Mucosa of gallbladder (tissue), 1 donor: ENCODE measurements at regions not wholly inside any gene's neighbourhood (a gene's known extent, or its start where the extent isn't known, plus 50 kb on each side); places are given as distances from the start of the nearest gene placed in this dataset.
A peak's percentile ranks its signal among the peaks of the same experiment; 100 is the strongest.
"Not testable (repeated sequence)": the region's sequence is repeated elsewhere in the genome, so short reads cannot be mapped to it uniquely, and the experiment has no call there.

Source experiments
- DNase-seq: peaks from one replicate; pipeline ENCODE4 v3.0.0-alpha.2; 2020; ENCODE audit warnings: low spot score
- donor health status: DM: no; HTN: no; CAD: no.

DNA sequence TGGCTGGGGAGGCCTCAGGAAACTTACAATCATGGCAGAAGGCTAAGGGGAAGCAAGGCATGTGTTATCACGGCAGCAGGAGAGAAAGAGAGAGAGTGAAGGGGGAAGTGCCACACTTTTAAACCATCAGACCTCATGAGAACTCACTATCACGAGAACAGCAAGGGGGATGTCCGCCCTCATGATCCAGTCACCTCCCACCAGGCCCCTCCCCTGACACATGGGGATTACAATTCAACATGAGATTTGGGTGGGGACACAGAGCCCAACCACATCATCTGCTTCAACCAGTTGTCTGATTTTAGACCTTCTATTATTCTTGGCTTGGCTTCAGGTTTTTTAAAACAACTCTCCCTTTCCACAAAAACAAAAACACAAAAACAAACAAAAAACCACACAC, 93.7 kb upstream of the BASP1 start:
- DNase-seq = not testable (repeated sequence)

- no peak for DNase-seq
These were observed 89.6 kb upstream of the BASP1 start for GRCh38 chr5:17127743-17128231.

DNA sequence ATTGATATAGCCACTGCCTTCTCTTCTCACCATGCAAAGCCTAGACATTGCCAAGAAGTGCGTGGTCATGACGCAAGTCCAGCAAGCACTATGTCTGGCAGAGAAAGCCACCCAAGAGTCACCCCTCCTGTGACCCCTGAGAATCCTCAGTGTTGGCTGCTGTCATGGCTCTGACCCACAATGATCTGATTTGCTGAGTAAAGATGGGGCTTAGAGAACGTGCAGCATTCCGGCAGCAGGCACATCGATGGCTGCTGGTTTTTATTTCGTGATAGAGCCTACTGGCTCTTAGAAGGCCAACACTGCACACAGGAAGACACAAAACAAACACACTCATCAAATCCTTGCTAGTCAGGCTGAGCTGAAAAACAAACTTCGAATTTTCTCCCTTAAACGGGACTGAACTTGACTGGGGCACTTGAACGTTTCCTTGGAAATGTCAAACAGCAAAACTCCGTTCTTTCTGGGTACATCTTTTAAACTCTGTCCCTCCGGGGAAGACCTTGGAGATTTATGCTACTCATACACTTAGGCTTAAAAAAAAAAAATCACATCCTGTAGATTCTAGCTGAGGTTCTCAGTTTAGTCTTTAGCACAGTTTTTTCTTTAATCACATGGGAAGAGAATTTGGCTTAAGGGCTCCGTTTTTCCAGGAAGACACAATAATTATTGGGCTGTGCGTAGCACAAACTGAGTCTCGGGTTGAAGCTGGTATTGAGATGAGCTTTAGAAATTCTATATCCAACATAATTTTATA, 88.2 kb upstream of the BASP1 start:
- DNase-seq = no peak

DNA sequence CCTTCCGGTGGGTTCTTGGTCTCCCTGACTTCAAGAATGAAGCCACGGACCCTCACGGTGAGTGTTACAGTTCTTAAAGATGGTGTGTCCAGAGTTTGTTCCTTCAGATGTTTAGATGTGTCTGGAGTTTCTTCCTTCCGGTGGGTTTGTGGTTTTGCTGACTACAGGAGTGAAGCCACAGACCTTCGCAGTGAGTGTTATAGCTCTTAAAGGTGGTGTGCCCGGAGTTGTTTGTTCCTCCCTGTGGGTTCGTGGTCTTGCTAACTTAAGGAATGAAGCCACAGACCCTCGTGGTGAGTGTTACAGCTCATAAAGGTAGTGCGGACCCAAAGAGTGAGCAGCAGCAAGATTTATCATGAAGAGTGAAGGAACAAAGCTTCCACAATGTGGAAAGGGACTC, 87.1 kb upstream of the BASP1 start:
- DNase-seq = not testable (repeated sequence)

DNA sequence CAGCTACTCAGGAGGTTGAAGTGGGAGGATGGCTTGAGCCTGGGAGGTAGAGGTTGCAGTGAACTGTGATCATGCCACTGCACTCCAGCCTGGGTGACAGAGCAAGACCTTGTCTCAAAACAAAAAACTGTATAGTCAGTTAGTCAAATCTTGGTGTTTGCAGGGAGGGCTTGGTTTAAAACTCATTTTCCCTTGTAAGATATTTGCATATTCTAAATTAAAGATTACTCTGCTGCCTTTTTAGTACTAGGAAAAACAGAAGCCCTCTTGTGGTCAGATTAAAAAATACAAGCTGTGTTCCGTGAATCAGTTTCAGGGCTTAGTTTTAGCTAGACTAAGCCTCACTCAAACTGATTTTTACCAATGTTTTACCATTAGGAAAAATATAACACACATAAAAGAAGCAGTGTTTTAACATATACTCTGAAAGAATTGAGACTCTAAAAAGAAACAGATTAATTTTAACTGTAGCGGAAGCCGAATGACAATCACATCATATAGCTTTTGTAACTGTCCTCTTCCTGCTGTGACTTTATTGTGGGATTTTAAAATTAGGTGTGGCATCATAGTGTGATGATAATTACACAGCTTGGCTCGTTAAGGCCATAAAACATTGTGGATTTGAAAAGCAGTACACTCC, 84.9 kb upstream of the BASP1 start:
- no peak for DNase-seq

DNA sequence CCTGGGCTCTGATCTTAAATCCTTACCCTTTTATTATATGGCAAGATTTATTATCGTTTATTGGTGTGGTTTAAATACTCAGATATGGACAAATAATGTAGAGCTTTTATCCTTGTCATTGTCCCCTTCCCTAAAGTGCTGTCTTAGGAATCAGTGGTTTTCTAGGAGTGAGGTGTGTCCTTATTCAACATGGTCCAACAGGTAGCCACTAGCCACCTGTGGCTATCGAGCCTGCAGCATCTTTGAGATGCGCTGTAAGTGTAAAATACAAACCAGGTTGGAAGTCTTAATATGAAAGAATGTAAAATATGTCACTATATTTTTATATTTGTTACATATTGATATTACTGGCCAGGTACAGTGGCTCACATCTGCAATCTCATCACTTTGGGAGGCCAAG, 82.4 kb upstream of the BASP1 start:
- no peak for DNase-seq

GRCh38 chr5:17143335-17143734, 74.1 kb upstream of the BASP1 start:
- no peak for DNase-seq

GRCh38 chr5:17146280-17146841, 71.1 kb upstream of the BASP1 start:
- no peak for DNase-seq

GRCh38 chr5:17147170-17147569, 70.3 kb upstream of the BASP1 start:
- DNase-seq = no peak

- DNase-seq = no peak
These were observed 69.8 kb upstream of the BASP1 start for GRCh38 chr5:17147617-17148016.

DNA sequence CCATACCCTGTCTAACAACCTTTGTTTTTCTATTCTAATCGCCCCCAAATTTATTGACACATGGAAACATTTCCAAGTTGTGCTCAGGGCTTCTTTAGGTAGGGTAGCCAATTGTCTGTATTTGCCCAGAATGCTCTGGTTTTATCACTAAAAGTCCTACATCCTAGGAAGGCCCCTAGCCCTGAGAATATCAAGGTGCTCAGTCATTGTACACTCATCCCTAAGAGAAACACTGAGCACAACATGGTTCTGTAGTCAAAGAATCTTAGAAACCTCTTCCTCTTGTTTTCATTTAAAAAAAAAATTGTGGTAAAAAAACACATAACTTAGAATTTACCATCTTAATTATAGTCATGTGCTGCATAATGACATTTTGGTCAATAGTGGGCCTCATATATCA, 69.0 kb upstream of the BASP1 start:
- DNase-seq = no peak

- DNase-seq = no peak
These were observed 67.6 kb upstream of the BASP1 start for GRCh38 chr5:17149786-17150185.

GRCh38 chr5:17150531-17150930, 66.9 kb upstream of the BASP1 start:
- peak; percentile 53 for DNase-seq

GRCh38 chr5:17151686-17152085, 65.7 kb upstream of the BASP1 start:
- no peak for DNase-seq

DNA sequence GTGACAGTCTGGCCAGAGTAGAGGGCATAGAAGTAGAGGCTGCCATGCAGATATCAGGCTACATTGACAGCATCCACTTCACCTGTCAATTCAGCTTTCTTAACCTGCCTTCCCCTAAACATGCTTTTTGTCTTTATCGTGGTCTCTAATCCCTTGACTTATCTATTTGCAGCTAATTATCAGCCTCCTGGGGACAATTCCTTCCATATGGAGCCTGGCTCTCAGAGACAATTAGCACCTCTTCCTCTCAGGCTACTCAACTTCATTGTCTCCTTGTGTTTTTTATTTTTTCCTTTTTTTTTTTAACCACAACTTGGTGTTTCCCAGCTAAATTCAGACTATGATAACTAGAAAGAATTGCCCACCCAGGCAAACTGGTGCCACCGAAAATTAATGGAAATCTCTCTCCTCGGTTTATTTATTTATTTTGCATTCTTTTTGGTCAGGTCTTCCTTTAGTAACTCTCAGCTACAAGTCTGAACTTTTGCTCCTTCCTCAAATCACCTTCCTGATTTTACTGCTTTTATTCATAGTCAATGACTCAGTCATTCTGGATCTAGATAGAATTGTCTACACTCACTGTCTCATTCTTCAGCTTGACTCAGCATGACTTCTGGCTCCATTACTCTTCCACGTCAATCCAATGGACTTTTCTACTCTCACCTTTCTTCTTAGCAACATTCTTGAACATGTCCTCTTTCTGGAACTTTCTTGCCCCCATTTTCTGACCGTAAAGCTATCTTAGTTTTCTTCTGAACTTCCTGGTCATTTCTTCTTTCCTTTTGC, 63.0 kb upstream of the BASP1 start:
- DNase-seq = no peak

GRCh38 chr5:17156463-17156862, 61.0 kb upstream of the BASP1 start:
- no peak for DNase-seq

- no peak for DNase-seq
These were observed 60.1 kb upstream of the BASP1 start for GRCh38 chr5:17157294-17157693.

DNA sequence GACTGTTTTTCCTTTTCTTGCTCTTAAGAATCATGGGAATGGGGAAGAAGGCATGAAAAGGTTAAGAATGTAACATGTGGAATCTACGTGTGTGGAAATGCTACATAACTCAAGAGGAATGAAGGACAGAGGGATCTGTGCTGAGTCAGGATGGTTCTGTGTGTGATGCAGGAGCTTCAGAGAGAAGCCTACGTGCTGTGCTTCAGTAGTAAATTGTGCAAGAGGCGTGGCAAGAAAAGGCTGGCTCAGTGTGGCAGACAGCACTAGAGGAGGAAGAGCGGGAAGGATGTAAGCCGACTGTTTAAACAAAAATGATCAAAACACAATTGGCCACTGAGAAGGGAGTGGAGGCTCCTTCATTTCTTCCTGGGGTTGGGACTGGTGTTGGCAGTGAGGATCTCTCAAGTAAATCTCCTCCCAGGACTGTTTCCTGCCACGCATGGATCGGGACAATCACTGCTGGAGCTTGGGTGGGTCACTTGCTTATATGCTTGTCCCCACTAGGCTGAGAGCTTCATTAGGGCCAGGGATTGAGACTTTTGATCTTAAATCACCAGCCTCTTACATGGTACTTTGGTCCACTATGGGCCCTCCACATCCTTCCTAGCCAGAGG, 59.4 kb upstream of the BASP1 start:
- no peak for DNase-seq

DNA sequence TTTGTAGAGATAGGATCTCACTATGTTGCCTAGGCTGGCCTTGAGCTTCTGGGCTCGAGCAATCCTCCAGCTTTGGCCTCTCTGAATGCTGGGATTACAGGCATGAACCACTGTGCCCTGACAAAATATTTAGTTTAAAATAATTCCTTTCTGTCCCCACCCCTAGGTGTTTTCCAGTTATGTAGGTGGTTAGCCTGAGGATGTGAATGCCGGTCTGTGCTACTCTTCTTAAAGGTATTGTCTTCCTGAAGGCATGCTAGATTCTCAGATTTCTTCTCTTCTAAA, 56.7 kb upstream of the BASP1 start:
- no peak for DNase-seq

DNA sequence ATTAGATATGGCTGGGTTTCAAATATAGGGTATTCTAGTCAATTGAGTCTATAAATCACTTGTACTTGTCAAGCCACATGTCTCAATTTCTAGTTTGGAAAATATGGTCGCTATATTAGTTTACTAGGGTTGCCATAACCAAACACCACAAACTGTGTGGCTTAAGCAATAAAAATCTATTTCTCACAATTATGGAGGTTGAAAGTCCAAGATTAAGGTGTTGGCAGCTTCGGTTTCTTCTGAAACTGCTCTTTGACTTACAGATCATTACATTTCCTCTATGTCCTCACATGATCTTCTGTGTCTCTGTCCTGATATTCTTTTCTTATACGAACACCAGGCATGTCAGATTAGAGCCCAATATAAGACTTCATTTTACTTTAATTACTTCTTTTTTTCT, 55.8 kb upstream of the BASP1 start:
- no peak for DNase-seq

DNA sequence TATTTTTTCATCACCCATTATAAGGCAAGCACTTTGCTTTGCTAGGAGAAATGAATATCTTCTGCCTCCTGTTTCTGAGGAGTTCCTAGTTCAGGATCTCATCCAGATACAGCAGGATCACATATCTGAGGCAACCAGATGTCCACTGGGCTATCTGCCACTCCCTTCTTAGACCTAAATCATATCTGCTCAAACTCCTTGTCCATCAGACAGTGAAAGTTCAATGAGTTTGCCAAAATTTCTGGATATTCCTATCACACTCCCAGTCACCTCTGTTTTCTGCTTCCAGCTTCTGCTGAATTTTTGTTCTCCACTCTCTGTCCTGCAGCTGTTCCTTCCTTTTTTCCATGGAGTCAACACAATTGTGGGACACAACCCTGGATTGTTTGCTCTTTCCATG, 54.2 kb upstream of the BASP1 start:
- no peak for DNase-seq
